Motor neuron (in vitro differentiated cells): ENCODE measurements at regions not wholly inside any gene's neighbourhood (a gene's known extent, or its start where the extent isn't known, plus 50 kb on each side); places are given as distances from the start of the nearest gene placed in this dataset.
A peak's percentile ranks its signal among the peaks of the same experiment; 100 is the strongest.

Experiments
- ATAC-seq, 8 experiments: fragments of 200-7000 bp; cut with Tn5 transposase; replicated peaks in 6 of 8; 2 replicates each; pipeline ENCODE4 v1.8.0; 2021; ENCODE audit warnings: mild to moderate bottlenecking in 8 of 8, moderate library complexity in 8 of 8
- H3K27ac ChIP-seq, 2 donors: fragments of 250-450 bp; sonication (Bioruptor Pico); 2 replicates each; pipeline ENCODE4 v1.9.0; 2021; ENCODE audit warnings: antibody characterized with exemption in 2 of 2, mild to moderate bottlenecking in 2 of 2, moderate library complexity in 1 of 2
- H3K4me1 ChIP-seq, 2 donors: fragments of 250-450 bp; sonication (Bioruptor Pico); replicated peaks in 1 of 2; 2 replicates each; pipeline ENCODE4 v1.6.1; 2021; ENCODE audit warnings: antibody characterized with exemption in 2 of 2, mild to moderate bottlenecking in 2 of 2, moderate library complexity in 1 of 2
- H3K4me3 ChIP-seq, 5 donors: fragments of 250-450 bp; sonication (Bioruptor Pico); 2 replicates each; pipeline ENCODE4 v1.9.0; 2021; ENCODE audit warnings: antibody characterized with exemption in 5 of 5, mild to moderate bottlenecking in 5 of 5, moderate library complexity in 4 of 5
- WGBS, 10 experiments: fragments of 450-650 bp; shearing (Covaris generic); methylation state at CpG; one replicate each; pipeline ENCODE4 v1.0.0; 2022; 5-methylcytosine and 5-hydroxymethylcytosine counted together
- in situ Hi-C, 9 experiments: fragments of 400-800 bp; cut with MboI; loops; one replicate each; pipeline ENCODE4 v1.15.0; 2021; ENCODE audit warnings: low sequenced_read_pairs in 9 of 9, low pct_unique_long_range_greater_than_20kb in 2 of 9; ENCODE audit not compliant: unreplicated experiment in 9 of 9

DNA sequence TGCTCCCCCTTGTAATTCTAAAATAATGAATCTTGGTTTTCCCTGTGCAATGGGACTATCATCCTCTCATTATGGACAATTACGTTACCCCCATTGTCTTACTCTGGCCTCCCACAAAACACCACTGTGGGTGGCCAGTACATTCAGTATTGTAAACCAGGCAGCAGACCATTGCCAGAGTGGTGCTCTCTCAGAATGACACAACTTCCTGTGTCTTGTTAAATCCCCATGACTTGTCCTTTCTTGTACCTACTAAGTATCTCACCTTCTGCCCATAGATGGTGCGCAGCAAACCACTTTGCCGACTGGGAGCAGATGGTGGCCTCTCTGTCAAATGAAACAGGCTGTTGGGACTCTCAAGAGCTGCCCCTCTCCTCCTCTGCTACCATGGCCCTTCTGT is 287.1 kb upstream of the RAG2 start:
- in situ Hi-C loops, result no loop called here
- Histone ChIP-seq H3K4me3 (no peak overlapping the region), H3K27ac (no peak overlapping the region), H3K4me1 (peaks cover 2 to 6% of the 10 kb centered on the region in 2 donors)
- WGBS, 10 experiments, result 0 to 100% (median 59%) methylated on average over 1 to 3 of the region's 3 CpGs; no CpG with 5 or more reads in 2 of the 10 experiments
- no peak for ATAC-seq

DNA sequence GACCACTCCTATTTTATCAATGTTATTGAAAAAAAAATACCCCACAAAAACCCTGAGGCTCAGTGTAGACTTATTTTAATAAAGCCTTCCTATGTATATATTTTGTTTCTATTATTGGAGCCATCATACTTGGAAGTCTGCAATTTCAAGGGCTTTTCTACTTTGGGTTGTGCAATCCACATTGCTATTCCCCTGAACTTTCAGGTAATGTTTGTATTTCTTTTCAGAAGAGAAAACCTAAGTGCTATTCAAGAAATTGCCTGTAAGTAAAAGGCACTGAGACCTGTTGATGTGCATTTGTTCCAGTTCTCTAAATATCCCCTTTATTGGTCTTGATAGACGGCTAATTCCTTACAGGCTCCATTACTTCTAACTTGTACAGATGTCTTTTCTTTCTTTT is 280.7 kb upstream of the RAG2 start:
- H3K4me3 ChIP-seq, result no peak overlapping the region
- no peak for ATAC-seq
- peaks cover 0 to 10% of the 10 kb centered on the region in 2 donors for H3K4me1 ChIP-seq
- 0 to 100% (median 71%) methylated on average over 1 of the region's 1 CpG for WGBS, 10 experiments
- in situ Hi-C loops, result no loop called here
- no peak overlapping the region for H3K27ac ChIP-seq

DNA sequence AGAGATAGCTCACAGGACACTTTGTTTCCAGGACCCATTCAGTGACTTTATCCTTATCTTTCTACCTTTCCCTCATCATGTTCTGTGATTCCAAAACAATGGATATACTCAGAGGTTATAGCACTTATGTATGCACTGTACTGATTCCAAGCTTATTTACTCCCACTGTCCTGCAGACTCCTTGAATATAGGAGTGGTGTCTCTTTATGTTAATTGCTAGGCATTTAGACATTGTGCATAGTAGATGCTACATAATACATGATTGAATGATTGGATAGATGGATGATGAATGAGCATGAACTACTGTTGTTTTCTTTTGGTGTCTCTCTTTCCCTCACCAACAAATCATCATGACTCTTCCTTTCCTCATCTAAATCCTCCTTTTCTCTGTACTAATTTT is 279.1 kb upstream of the RAG2 start:
- in situ Hi-C loops, result no loop called here
- Histone ChIP-seq H3K27ac (no peak overlapping the region), H3K4me3 (no peak overlapping the region), H3K4me1 (peaks cover 0 to 10% of the 10 kb centered on the region in 2 donors)
- peak in 3 of 8 experiments; percentile 51 to 99 (median 95) for ATAC-seq

DNA sequence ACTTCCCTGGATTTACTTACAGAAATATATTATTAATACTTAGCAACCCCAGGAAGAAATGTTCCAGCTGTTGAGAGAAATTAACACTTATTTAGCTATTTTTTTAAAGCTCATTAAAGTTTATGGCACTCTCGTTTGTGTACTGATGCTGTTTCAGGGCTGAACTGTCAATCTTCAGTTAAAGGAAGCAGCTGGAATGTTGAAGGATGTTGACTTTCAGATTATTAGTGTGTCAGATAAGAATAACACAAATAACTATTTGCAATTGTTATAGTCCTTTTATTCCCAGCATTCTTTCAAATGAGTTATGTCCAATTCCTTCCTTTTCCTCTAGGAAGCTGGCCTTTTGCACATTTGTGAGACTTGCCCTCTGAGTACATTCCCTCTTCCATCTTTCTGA is 278.2 kb upstream of the RAG2 start:
- in situ Hi-C loops, result no loop called here
- Histone ChIP-seq H3K27ac (no peak overlapping the region), H3K4me1 (peaks cover 0 to 10% of the 10 kb centered on the region in 2 donors), H3K4me3 (no peak overlapping the region)
- WGBS, 10 experiments, result 0 to 100% (median 37%) methylated on average over 1 of the region's 1 CpG; no CpG with 5 or more reads in 2 of the 10 experiments
- no peak for ATAC-seq

DNA sequence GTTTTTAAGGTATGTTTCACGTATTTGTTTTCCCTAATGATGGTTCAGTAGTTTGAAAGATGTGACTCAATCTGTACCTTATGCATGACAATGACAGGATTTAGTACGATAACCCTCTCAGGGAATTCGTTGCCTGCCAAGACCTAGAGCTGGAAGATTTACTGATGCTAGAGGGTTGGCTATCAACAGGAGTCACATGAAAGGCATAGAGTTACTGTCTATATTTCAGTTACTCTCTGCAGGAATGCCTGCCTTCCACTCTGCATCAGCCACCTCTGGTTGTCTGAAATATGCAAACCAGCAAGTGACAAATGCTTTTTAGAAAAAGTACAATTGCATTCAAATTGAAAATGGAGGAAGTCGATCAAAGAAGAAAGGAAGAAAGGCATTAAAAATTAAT is 276.3 kb upstream of the RAG2 start:
- 0 to 49% (median 21%) methylated on average over 2 to 4 of the region's 4 CpGs for WGBS, 10 experiments
- in situ Hi-C loops, result no loop called here
- no peak overlapping the region for H3K4me3 ChIP-seq

DNA sequence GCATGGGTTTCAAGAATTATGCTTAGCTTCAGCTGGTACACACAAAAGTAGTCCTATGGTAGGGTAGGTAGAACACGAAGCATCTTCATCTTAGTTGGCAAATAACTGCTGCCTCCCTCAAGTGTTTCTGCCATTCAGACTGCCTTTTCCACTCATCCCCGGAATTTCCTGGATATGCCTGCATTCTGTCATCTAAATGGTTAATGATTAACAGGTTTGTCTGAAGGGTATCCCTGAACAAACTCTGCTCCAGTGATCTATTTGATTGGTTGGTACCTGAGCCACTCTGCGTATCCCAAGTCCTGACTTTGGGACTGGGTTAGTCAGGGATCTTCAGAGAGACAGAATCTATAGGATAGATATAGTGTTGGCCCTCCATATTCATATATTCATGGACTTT is 272.3 kb upstream of the RAG2 start:
- no peak for ATAC-seq
- 0 to 77% (median 25%) methylated on average over 1 to 3 of the region's 3 CpGs; no CpG with 5 or more reads in 3 of the 10 experiments for WGBS, 10 experiments
- Histone ChIP-seq H3K4me1 (peaks cover 0 to 10% of the 10 kb centered on the region in 2 donors), H3K4me3 (no peak overlapping the region), H3K27ac (no peak overlapping the region)
- in situ Hi-C loops, result no loop called here

More for the DNA sequence above, 276.3 kb upstream of the RAG2 start:
- ATAC-seq, result peak in 4 of 8 experiments; percentile 88 to 100 (median 100)
- Histone ChIP-seq H3K27ac (no peak overlapping the region), H3K4me1 (peaks cover 0 to 10% of the 10 kb centered on the region in 2 donors)

DNA sequence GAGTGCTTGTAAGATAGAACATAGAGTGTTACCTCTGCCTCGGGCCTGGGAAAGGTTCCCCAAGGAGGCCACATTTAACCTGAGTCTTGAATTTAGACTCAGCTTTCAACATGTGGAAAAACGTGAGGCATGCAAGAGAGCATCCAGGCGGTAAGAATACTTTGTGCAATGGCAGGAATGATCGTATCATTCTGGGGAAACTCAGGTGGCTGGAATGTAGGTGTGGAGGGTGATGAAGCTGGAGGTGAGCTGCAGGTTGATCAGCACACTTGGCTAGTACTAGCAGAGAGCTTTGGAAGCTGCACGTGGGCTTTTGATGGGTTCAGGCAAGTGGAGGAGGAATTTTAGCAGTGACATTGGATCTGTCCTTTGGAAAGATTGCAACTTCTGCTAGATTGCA is 270.3 kb upstream of the RAG2 start:
- in situ Hi-C loops, result no loop called here
- H3K4me1 ChIP-seq, result no peaks in the 10 kb centered on the region
- 5 to 83% (median 59%) methylated on average over 1 to 5 of the region's 5 CpGs; no CpG with 5 or more reads in 2 of the 10 experiments for WGBS, 10 experiments
- no peak overlapping the region for H3K4me3 ChIP-seq
- ATAC-seq, result no peak
- H3K27ac ChIP-seq, result no peak overlapping the region

DNA sequence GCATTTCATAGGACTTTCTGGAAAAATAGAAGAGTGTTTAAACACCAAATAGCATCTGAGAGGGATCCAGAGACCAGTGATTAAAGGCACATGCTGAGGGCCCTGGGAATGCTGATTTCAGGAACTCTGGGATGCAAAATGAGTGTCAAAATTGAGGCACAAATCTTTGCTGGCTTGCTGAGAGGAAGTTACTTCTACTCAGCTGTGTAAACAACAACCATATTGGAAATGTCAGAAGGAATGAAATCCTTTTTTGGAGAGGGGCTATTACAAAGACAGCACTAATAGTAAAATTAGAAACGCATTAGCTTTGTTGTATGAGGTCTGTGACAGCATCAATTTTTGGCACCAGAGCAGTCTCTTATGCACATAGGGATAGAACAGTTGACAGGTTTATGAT is 267.8 kb upstream of the RAG2 start:
- WGBS, 10 experiments, result 0 to 100% (median 20%) methylated on average over 1 of the region's 1 CpG; no CpG with 5 or more reads in 4 of the 10 experiments
- ATAC-seq, result no peak
- no peak overlapping the region for H3K27ac ChIP-seq
- in situ Hi-C loops, result no loop called here
- no peaks in the 10 kb centered on the region for H3K4me1 ChIP-seq
- no peak overlapping the region for H3K4me3 ChIP-seq

DNA sequence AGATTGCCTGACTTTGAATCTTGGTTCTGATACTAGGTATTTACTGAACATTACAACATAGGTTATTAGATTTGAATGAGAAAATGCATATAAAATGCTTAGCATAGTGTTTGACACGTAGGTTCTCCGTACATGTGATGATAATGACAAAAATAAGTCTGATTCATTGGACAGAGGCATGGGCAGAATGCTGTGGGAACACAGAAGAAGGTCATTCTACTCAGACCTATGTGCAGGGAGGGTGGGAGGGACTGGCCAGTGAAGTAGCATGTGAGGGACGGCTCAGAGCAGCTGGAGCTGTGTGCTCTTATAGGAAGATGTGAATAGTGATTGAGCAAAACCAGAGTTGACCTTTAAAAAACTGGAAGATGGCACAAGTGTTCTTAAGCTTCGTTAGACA is 256.8 kb upstream of the RAG2 start:
- 0 to 80% (median 21%) methylated on average over 1 to 3 of the region's 4 CpGs; no CpG with 5 or more reads in 2 of the 10 experiments for WGBS, 10 experiments
- no peak overlapping the region for H3K27ac ChIP-seq
- no peak overlapping the region for H3K4me3 ChIP-seq
- in situ Hi-C loops, result no loop called here
- ATAC-seq, result peak in 3 of 8 experiments; percentile 47 to 60 (median 55)
- H3K4me1 ChIP-seq, result no peaks in the 10 kb centered on the region

DNA sequence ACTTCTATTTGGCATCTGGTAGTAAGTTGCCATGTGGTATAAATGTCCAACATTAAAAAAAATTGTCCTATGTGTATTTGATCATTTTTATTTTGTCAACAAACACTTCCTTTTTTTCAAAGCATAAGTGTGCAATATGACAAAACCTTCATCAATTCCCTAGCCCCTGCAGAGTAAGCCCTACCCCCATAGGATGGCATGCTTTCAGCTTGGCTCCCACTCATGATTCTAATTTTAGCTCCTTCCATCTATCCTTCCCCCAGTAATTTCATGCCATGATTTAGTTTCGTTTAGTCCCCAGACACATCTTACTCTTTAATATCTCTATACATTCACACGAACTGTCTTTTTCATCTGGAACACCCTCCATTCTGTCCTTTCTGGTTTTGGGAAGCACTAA is 250.6 kb upstream of the RAG2 start:
- no peak overlapping the region for H3K27ac ChIP-seq
- WGBS, 10 experiments, result 0 to 65% (median 36%) methylated on average over 1 to 2 of the region's 2 CpGs
- no peak overlapping the region for H3K4me3 ChIP-seq
- H3K4me1 ChIP-seq, result peaks cover 0 to 14% of the 10 kb centered on the region in 2 donors
- in situ Hi-C loops, result no loop called here
- ATAC-seq, result peak in 3 of 8 experiments; percentile 60 to 70 (median 61)

DNA sequence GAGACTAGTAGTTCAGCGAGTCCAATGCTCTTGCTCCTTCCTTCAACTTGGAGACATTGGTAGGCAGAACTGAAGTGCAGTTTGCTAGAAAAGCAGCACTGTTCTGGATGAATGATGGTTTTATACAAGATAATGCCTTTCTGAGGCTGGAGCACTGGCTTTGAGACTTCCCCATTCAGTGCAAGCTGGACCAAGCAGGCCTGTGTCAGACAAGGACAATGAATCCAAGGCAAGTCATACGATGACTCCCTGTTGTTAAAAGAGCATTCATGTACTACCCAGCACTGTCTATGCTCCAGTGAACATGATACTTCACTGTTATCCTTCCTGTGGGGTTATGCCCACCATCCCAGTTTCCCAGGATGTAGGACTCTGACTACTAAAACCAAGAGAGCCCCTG is 242.3 kb upstream of the RAG2 start:
- ATAC-seq, result peak in 4 of 8 experiments; percentile 44 to 80 (median 66)
- in situ Hi-C loops, result no loop called here

DNA sequence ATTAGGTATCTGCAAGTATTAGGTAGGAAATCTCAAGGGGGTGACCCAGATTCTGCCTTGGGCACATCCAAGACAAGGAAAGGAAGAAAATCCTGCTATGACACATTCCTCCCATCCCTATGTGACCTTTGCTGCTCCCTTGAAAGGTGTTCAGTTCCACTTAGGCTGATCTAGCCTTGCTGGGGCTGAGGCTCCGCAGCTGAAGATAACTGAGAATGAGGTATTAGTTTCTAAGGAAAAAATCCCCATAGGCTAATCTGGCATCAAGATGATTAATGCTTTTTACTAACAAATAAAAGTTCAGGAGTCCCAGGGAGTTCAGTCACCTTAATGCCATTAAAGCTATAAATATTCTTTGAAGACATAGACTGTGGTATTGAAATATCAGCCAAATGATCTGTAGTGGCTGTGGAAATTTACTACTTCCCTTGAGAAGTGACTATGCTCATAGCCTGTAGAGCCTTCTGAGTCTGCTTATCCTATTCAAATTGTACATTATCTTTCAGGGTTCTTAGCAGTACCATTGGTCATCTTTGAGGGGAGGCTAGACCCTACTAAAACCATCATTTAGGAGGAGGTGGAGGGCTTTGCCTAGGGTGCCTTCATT is 239.9 kb upstream of the RAG2 start:
- H3K4me3 ChIP-seq, result no peak overlapping the region
- H3K4me1 ChIP-seq, result peaks cover 8 to 18% of the 10 kb centered on the region in 2 donors
- in situ Hi-C loops, result no loop called here
- WGBS, 10 experiments, result 17 to 20% methylated on average over 1 of the region's 1 CpG; no CpG with 5 or more reads in 8 of the 10 experiments
- peak in 4 of 8 experiments; percentile 74 to 93 (median 88) for ATAC-seq
- H3K27ac ChIP-seq, result no peak overlapping the region

More for the DNA sequence above, 242.3 kb upstream of the RAG2 start:
- WGBS, 10 experiments, result 0 to 80% (median 67%) methylated on average over 1 to 2 of the region's 2 CpGs; no CpG with 5 or more reads in 3 of the 10 experiments
- no peak overlapping the region for H3K27ac ChIP-seq
- no peak overlapping the region for H3K4me3 ChIP-seq
- peaks cover 8 to 18% of the 10 kb centered on the region in 2 donors for H3K4me1 ChIP-seq

DNA sequence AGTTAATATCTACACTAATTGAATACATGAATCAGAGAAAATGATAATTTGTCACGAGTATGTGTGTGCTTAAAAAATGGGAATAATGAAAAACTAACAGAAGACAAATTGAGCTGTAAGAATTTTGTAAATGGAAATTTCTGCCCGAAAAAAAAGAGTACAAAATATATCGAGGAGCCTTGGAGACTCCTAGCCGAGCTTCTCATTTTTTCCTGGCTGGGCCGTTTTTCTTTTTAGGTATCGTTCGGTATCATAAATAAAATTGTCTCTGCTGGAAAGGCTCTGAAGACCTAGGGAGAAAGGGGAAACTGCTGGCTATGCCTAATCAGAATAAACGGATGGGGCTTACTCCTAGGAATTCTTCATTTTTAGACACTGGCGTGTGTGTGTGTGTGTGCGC is 227.2 kb upstream of the RAG2 start:
- Histone ChIP-seq H3K4me1 (no peaks in the 10 kb centered on the region), H3K27ac (no peak overlapping the region), H3K4me3 (no peak overlapping the region)
- 40 to 90% (median 69%) methylated on average over 2 to 10 of the region's 10 CpGs for WGBS, 10 experiments
- in situ Hi-C loops, result no loop called here
- no peak for ATAC-seq

DNA sequence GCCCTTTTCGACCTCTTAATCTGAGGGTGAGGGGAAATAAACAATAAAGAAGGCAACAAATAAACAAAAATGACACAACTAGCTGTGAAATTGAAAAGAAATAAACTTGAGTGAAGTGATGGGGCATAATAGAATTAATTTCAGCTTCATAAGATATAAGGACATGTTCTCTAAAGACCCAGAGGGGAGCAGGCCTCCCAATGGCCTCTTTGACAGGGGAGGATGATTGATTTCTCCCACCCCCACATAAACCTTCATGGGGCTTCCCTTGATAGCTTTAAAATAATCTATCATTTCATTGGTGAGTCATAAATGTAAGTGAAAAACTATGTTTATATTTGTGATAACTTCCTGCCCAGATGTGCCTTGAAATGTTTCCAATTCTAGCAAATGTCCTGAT is 226.3 kb upstream of the RAG2 start:
- 0 to 100% (median 49%) methylated on average over 1 of the region's 1 CpG for WGBS, 10 experiments
- no peak overlapping the region for H3K4me3 ChIP-seq
- peak in 3 of 8 experiments; percentile 68 to 77 (median 70) for ATAC-seq
- in situ Hi-C loops, result no loop called here
- H3K27ac ChIP-seq, result no peak overlapping the region
- H3K4me1 ChIP-seq, result no peaks in the 10 kb centered on the region
